GM19467 (cell line): ENCODE measurements at regions not wholly inside any gene's neighbourhood (a gene's known extent, or its start where the extent isn't known, plus 50 kb on each side); places are given as distances from the start of the nearest gene placed in this dataset.

ENCODE experiments used
- ATAC-seq: cut with Tn5 transposase; IDR thresholded peaks from one replicate; pipeline ENCODE4 v1.9.1; 2021; ENCODE audit warnings: mild to moderate bottlenecking, moderate library complexity; ENCODE audit not compliant: unreplicated experiment

DNA sequence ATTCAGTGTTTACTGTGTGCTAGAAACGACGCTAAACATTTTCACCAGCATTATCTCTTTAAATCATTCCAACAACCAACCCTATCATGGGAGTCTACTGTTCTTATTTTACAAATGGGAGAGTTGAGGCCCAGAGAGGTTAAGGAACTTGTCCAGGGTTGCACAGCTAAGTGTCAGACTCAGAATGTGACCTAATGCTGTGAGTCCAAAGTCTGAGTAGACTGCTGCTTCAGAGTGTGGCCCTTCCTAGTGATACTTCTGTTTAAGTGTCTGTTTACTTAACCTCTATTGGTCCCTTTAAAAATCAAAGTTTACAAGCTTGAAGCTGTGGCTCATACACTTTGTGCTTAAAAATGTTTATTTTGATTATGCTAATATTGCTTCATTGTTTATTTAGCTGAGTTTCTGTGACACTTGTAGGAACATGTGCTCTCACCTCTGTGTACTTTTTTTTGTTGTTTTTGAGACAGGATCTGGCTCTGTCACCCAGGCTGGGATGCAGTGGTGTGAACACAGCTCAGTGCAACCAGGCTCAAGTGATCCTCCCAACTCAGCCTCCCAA is 84.4 kb upstream of the SYPL1 start:
- no peak for ATAC-seq

DNA sequence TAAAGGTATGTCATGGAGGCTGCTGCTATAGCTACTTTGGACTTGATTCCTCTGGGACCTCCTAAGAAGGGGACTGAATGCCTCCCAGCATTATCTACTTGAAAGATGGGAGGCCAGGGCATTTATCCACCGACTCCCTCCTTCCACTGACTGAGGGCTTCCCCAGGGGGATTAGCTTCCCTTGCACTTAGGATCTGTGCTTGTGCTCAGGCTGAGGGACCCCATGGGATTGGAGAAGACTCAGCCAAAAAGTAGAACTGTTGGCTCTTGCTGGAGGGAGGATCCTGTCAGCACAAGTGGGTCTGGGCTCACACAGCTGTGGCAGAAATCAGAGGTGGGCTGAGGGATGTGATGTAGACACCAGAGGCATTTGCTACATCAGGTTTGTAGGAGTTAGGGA is 81.5 kb upstream of the SYPL1 start:
- ATAC-seq: no peak

DNA sequence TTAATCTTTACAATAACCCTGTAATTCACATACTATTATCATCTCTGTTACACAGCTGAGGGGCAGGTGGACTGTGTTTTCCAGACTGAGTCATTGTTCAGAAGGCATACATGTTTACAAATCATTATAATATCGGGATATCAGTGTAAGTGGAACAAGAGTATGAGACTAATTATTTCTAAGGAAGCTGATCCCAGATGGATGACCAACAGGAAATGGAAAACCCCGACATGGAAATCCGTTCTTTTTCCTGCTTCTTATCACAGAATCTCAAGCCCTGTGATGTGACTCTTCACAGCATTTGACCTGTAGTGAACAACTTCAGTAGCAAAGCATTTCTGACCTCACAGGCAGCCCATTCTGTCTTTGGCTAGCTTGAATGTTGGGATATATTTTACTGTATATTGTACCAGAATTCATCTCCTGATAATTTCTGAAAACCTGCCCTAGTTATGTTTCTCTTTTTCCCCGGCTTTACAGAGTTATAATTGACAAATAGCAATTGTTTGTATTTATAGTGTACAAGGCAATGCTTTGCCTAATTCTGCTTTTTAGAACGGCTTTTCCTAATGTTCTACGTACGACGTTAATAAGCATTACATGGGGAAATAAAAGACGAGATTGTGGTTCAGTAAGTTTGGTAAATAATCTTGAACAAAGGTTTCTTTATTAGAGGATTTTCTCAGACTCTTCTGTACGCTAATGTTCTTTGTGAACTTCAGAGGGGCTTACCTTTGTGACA is 78.6 kb upstream of the SYPL1 start:
- no peak for ATAC-seq

- ATAC-seq: no peak
Measured at GRCh38 chr7:106187613-106188350, 75.7 kb upstream of the SYPL1 start.

DNA sequence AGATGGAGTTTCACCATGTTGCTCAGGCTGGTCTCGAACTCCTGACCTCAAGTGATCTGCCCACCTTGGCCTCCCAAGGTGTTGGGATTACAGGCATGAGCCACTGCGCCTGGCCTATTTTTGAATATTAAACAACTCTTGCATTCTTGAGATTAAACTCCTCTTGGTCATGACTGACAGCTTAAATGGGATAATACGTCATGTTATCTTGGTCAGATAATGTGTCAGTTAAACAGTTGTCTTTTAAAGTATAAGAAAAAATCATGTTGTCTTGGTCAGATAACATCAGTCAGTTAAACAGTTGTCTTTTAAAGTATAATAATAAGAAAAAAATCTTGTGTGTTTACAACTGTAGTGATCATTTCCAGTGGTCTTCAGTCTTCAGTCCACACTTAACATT is 73.6 kb upstream of the SYPL1 start:
- ATAC-seq: no peak

DNA sequence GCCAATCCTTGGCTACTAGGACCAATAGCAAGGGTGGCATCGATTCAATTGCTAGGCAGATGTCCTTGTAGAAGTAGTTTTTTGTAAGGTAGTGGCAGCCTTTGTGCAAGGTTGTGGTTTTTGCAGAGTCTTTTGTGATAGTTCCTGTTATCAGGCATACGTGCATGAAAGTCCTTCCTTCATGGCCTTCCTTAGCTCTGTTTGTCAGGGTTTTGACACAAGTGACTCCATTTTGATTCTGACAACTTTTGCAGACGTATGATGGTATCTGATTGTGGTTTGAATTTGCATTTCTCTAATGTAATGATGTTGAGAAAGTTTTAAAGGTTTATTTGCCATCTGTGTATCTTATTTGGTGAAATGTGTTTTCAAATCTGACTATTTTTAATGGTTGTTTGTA is 71.8 kb upstream of the SYPL1 start:
- ATAC-seq: no peak

GRCh38 chr7:106182904-106183303 is 70.8 kb upstream of the SYPL1 start:
- ATAC-seq: no peak

GRCh38 chr7:106181658-106182265 is 69.7 kb upstream of the SYPL1 start:
- no peak for ATAC-seq

DNA sequence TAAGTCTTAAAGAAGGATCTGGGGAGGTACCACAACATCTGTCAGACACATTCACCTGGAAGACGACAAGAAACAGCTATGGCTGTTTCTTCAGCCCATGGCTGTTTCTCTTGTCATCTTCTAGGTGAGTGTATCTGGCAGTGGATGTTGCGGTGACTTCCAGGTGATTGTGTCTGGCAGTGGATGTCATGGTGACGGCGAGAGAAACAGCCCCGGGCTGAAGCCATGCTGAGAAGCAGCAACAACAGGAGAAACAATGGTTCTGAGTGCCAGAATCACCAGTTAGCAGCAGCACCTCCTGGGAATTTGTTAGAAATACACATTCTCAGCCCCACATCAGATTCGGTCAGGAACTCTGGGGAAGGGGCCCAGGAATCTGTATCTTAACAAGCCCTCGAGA is 68.6 kb upstream of the SYPL1 start:
- no peak for ATAC-seq

DNA sequence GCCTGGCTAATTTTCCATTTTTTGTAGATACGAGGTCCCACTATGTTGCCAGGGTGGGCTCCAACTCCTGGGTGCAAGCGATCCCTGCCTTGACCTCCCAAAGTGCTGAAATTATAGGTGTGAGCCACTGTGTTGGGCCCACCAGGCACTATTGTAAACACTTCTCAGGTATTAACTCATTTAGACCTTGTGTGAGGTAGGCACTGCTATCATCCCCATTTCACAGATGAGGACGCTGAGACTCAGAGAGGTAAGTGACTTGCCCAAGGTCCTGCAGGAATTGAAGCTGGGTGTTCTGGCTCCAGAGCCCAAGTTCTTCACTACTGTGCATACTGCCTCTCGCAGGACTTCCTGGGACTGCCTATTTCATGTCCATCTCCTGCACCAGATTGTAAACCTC is 67.1 kb upstream of the SYPL1 start:
- ATAC-seq: no peak

DNA sequence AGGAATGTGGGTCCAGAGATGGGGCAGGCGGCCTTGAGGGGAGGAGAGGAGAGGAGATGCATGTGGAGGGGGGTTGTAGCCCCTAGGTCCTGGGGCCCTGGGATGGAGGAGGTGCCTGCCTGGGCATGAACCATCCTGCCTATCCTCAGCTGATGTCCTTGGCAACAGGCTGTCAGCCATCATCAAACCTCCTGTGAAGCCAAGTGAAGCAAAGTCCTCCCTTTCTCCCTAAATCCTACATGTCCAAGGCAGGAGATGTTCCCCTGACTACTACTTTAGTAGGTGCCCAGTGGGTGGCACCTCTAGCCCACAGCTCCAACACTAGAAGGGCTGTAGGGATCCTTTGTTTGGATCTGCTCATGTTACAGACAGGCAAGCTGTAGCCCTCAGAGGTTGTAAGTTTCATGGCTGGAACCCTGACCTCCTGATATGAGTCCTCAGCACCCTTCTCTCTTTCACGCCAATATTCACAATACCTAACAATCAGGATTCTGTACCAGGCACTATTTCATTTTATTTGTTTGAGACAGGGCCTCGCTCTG is 66.6 kb upstream of the SYPL1 start:
- no peak for ATAC-seq

DNA sequence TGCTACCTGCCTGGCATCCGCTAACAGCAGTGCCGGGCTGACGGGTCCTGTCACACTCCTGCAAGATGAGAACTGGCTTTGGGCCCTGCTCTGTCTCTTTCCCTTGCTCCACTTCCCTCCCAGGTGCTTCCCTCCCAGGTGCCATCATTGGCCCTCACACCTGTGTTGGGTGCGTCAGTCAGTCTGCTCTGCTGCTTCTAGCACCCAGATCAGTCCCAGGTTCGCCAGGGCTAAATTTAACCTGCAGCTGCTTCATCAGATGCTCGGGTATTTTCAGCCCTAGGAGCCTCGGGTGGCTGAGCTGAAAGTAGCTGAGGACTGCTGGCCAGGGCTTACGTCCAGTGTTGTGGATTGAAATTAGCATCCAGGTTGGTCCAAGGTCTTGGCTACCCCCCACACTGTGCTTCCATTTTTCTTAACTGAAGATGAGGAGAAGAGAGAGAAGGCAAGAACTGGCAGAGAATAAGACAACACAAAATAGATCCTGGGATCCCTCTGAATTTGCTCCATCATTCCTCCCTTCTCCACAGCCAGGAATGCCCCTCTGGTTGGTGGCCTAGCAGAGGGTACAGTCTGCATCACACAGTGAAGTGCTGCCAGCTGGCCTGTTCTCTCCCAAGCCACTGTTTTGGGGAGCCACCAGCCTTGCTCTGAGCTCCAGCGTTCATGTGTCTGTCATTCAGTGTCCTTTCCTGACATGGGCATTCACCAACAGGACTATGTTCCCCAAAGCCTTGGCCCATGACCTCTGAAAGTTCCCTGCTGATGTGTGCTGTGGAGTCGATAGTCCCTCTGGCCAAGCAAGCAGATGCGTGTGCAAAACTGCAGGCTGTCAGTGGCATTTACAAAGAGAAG is 65.9 kb upstream of the SYPL1 start:
- no peak for ATAC-seq

GRCh38 chr7:106177300-106177690 is 65.2 kb upstream of the SYPL1 start:
- no peak for ATAC-seq

GRCh38 chr7:106176414-106177299 is 64.5 kb upstream of the SYPL1 start:
- ATAC-seq: peak; percentile 60

DNA sequence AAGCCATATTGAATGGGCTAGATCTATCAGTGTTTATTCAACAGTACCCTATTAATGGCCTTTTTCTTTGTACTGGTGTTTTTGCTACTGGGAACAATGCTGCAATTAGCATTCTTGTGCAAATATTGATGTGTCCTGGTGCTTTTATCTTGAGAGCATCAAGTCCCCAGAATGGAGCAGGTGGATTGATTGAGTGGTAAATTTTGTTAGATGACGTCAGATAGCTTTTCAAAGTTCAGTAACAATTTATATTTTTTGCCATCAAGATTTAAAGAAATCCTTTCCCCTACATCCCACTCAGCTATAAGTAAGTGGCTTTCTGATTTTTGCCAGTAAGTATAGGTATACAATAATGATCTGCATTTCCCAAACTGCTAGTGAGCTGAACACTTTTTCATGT is 63.4 kb upstream of the SYPL1 start:
- no peak for ATAC-seq

DNA sequence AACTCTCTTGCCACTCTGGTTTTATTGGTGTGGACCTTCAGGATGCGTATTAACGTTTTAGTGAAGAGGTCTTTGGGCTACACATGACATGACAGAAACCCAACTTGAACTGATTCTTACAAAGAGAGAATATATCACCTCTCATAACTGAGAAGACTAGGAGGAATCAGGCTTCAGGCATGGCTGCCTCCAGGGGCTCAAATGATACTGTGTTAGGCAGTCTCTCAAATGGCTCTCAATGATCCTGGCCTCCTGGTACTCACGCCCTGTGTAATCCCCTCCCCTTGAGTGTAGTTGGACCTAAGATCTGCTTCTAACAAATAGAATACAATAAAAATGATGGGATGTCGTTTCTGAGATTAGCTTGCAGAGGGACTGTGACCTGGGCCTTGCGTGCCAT is 58.5 kb upstream of the SYPL1 start:
- no peak for ATAC-seq

DNA sequence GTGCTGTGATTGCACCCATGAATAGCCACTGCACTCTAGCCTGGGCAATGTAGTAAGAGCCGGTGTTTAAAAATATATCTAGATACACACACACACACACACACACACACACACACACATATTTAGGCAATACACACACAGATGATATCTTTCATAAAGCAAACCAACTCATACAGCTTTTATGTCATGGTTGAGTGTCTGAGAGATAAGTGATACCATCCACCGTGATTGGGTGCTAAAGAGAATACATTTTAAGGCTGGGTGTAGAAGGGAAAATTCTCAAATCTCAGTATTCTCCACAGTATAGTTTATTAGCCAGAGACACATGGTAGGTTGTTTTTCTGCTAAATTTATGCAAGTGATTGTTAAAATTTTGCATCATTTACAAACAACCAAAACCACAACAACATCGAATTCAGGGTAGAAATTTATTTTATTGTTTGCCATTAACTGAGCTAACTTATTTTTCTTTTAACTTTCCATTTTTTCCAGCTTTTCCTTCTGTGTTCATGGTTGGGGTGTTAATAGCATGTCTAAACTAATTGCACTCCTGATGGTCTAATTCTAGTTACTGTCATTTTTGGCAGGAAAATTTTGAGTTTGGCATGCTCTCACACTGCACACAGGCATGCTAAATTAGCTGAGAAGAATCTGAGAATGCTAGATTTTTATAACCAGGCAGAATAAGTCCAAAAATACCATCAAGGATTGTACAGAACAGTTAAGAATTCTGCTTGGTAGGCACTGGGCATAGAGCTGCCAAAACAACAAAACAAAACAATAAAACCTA is 57.9 kb upstream of the SYPL1 start:
- no peak for ATAC-seq

GRCh38 chr7:106167439-106168136 is 55.5 kb upstream of the SYPL1 start:
- ATAC-seq: no peak
